Fibroblast of lung (primary cell): ENCODE measurements at regions not wholly inside any gene's neighbourhood (a gene's known extent, or its start where the extent isn't known, plus 50 kb on each side); places are given as distances from the start of the nearest gene placed in this dataset.
A peak's percentile ranks its signal among the peaks of the same experiment; 100 is the strongest.

Experiments
- DNase-seq, 2 donors: peaks; one replicate each; pipeline versions ENCODE4 v3.0.0 to v3.0.0-alpha.2; 2010; ENCODE audit warnings: low read depth in 2 of 2
- H2AFZ ChIP-seq: 2 replicates; pipeline ENCODE4 v1.5.1; 2012; ENCODE audit warnings: low read length, control low read depth, inconsistent platforms
- H3K27ac ChIP-seq: 2 replicates; pipeline ENCODE4 v1.5.1; 2011; ENCODE audit warnings: low read length, control low read depth; ENCODE audit not compliant: insufficient read depth
- H3K27me3 ChIP-seq: 2 replicates; pipeline ENCODE4 v1.5.1; 2011; ENCODE audit warnings: mild to moderate bottlenecking, low read length; ENCODE audit not compliant: control insufficient read depth, insufficient read depth
- H3K36me3 ChIP-seq: 2 replicates; pipeline ENCODE4 v1.5.1; 2011; ENCODE audit warnings: low read length; ENCODE audit not compliant: control insufficient read depth, insufficient read depth
- H3K4me1 ChIP-seq: 2 replicates; pipeline ENCODE4 v1.5.1; 2011; ENCODE audit warnings: low read length; ENCODE audit not compliant: control insufficient read depth, insufficient read depth; ENCODE audit errors: extremely low read depth
- H3K4me2 ChIP-seq: 2 replicates; pipeline ENCODE4 v1.5.1; 2011; ENCODE audit warnings: low read length, control low read depth; ENCODE audit not compliant: insufficient read depth; ENCODE audit errors: extremely low read depth
- H3K4me3 ChIP-seq, 4 experiments: fragments of 200-600 bp in 1 of 4; sonication (generic) in 1 of 4; replicated peaks in 1 of 4; 2 replicates each; pipeline ENCODE4 v1.5.1; 2011 to 2016; ENCODE audit warnings: low read length in 4 of 4, low read depth in 3 of 4, mild to moderate bottlenecking in 3 of 4, control low read depth in 2 of 4, inconsistent platforms in 1 of 4, mixed read lengths in 1 of 4; ENCODE audit not compliant: insufficient read depth in 1 of 4; ENCODE audit errors: control extremely low read depth in 1 of 4
- H3K79me2 ChIP-seq: 2 replicates; pipeline ENCODE4 v1.5.1; 2012; ENCODE audit warnings: mild to moderate bottlenecking, low read length, inconsistent platforms; ENCODE audit not compliant: control insufficient read depth, insufficient read depth
- H3K9ac ChIP-seq: 2 replicates; pipeline ENCODE4 v1.5.1; 2011; ENCODE audit warnings: mild to moderate bottlenecking, low read length, control low read depth; ENCODE audit not compliant: insufficient read depth
- H3K9me3 ChIP-seq: 2 replicates; pipeline ENCODE4 v1.5.1; 2012; ENCODE audit warnings: low read depth, low read length; ENCODE audit not compliant: control insufficient read depth, insufficient read depth
- H4K20me1 ChIP-seq: 2 replicates; pipeline ENCODE4 v1.5.1; 2011; ENCODE audit warnings: low read length; ENCODE audit not compliant: control insufficient read depth, insufficient read depth; ENCODE audit errors: extremely low read depth
- EZH2 ChIP-seq: IDR thresholded peaks from 2 replicates; pipeline ENCODE4 v1.5.1; 2012; ENCODE audit warnings: low read length, control low read depth, mild to moderate bottlenecking; ENCODE audit errors: missing control alignments
- TF ChIP-seq, protein P1 (sequence below), 2 donors: IDR thresholded peaks in 1 of 2; conservative IDR thresholded peaks in 1 of 2; 1 replicate in 1 of 2; 2 replicates in 1 of 2; pipeline ENCODE4 v1.5.1; 2011 to 2012; ENCODE audit warnings: low read length in 2 of 2, control low read depth in 1 of 2, inconsistent platforms in 1 of 2, low read depth in 1 of 2, mild to moderate bottlenecking in 1 of 2

DNA sequence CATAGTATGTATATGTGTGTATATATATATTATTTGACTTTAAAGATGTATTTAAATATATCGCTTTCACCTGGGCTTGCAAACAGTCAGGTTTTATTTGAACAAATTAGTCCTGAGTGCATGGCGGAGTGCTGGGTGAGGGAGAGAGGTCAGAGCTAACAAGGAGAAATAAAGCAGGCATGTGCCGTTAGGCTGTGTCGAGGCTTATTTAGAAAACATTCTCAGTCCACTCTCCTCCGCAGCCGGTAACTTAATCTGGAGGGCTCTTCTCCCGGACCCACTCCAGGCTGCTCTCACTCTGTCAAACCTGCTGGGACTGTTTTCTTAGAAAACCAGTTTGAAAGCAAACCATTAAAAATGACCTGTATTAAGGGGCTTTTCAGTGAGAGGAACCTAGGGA is 455.9 kb downstream of the MN1 start:
- H3K79me2 ChIP-seq: no peaks in the 10 kb centered on the region
- H2AFZ ChIP-seq: no peak overlapping the region
- DNase-seq: no peak
- no peak overlapping the region for H3K9ac ChIP-seq
- no peaks in the 10 kb centered on the region for H4K20me1 ChIP-seq
- TF ChIP-seq EZH2: no peak
- TF ChIP-seq, protein P1, sequence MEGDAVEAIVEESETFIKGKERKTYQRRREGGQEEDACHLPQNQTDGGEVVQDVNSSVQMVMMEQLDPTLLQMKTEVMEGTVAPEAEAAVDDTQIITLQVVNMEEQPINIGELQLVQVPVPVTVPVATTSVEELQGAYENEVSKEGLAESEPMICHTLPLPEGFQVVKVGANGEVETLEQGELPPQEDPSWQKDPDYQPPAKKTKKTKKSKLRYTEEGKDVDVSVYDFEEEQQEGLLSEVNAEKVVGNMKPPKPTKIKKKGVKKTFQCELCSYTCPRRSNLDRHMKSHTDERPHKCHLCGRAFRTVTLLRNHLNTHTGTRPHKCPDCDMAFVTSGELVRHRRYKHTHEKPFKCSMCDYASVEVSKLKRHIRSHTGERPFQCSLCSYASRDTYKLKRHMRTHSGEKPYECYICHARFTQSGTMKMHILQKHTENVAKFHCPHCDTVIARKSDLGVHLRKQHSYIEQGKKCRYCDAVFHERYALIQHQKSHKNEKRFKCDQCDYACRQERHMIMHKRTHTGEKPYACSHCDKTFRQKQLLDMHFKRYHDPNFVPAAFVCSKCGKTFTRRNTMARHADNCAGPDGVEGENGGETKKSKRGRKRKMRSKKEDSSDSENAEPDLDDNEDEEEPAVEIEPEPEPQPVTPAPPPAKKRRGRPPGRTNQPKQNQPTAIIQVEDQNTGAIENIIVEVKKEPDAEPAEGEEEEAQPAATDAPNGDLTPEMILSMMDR (conservative IDR thresholded peaks at IDR 0.05 in 1 of 2, IDR thresholded peaks at IDR 0.05 in 1 of 2; ENCODE audit: low read depth in 1 of 2, low read length in 2 of 2): no peak
- H3K9me3 ChIP-seq: no peaks in the 10 kb centered on the region
- no peak overlapping the region for H3K4me3 ChIP-seq
- H3K4me2 ChIP-seq: no peak overlapping the region
- no peak overlapping the region for H3K27ac ChIP-seq
- no peaks in the 10 kb centered on the region for H3K36me3 ChIP-seq
- no peaks in the 10 kb centered on the region for H3K4me1 ChIP-seq
- no peaks in the 10 kb centered on the region for H3K27me3 ChIP-seq

DNA sequence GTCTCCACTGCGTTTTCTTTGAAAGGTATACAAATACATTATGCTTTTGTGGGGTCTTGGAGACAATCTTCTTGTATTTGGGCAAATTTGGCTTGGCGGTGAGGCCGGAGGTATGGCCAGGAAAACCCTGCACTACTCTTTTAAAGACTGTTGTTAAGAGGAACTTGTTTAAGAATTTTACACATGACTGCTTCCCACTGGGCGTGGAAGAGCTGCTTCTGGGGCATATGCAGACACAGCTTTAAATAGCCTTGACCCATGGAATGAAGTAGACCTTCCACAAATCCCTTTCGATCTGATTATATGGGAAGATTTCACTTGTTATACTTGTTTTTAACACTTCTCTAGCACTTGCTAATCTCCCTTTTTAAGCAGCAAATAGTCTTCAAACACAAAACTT is 453.6 kb downstream of the MN1 start:
- H3K4me3 ChIP-seq: no peak overlapping the region
- H3K27ac ChIP-seq: no peak overlapping the region
- TF ChIP-seq, protein P1 (conservative IDR thresholded peaks at IDR 0.05 in 1 of 2, IDR thresholded peaks at IDR 0.05 in 1 of 2; ENCODE audit: low read depth in 1 of 2, low read length in 2 of 2): no peak
- TF ChIP-seq EZH2: no peak
- H3K27me3 ChIP-seq: no peaks in the 10 kb centered on the region
- H4K20me1 ChIP-seq: no peaks in the 10 kb centered on the region
- no peak overlapping the region for H3K9ac ChIP-seq
- H3K79me2 ChIP-seq: no peaks in the 10 kb centered on the region
- no peaks in the 10 kb centered on the region for H3K9me3 ChIP-seq
- no peak overlapping the region for H3K4me2 ChIP-seq
- H2AFZ ChIP-seq: no peak overlapping the region
- H3K36me3 ChIP-seq: no peaks in the 10 kb centered on the region
- H3K4me1 ChIP-seq: no peaks in the 10 kb centered on the region
- DNase-seq: peak in 1 of 2 donors; percentile 82

GRCh38 chr22:27348634-27349033 is 452.9 kb downstream of the MN1 start:
- Histone ChIP-seq H3K27me3 (no peaks in the 10 kb centered on the region), H4K20me1 (no peaks in the 10 kb centered on the region), H3K4me3 (no peak overlapping the region), H3K4me2 (no peak overlapping the region), H3K27ac (no peak overlapping the region), H3K36me3 (no peaks in the 10 kb centered on the region), H2AFZ (no peak overlapping the region), H3K9me3 (no peaks in the 10 kb centered on the region), H3K79me2 (no peaks in the 10 kb centered on the region), H3K9ac (no peak overlapping the region), H3K4me1 (no peaks in the 10 kb centered on the region)
- TF ChIP-seq EZH2: no peak
- peak; percentile 9 to 37 for DNase-seq
